ENCODE measurements at regions not wholly inside any gene's neighbourhood (a gene's known extent, or its start where the extent isn't known, plus 50 kb on each side); places are given as distances from the start of the nearest gene placed in this dataset.

DNA sequence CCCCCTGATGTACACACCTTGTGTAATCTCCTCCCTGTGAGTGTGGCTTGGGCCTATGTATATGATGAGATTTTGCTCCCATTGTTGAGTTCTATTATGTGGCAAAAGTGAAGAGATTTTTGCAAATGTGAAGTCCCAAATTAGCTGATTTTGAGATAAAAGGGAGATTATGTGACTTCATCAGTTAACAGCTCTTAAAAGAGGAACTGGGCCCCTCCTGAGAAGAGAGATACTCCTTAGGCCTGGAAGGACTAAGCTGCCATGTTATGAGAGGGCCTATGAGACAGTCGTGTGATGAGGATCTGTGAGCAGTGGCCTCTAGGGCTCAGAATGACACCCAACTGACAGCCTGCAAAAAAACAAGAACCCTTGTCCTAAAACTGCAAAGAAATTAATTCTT lies 93.4 kb downstream of the OR5AK2 start:
- 86% methylated on average over 1 of the region's 1 CpG for WGBS
- Histone ChIP-seq H3K4me3 (no peak overlapping the region), H3K9me3 (no peaks in the 10 kb centered on the region), H3K27ac (no peak overlapping the region), H3K36me3 (no peaks in the 10 kb centered on the region), H3K4me1 (no peaks in the 10 kb centered on the region), H3K27me3 (no peaks in the 10 kb centered on the region)
- no peak for TF ChIP-seq POLR2A (IDR thresholded peaks at IDR 0.05)
- TF ChIP-seq, protein P1, sequence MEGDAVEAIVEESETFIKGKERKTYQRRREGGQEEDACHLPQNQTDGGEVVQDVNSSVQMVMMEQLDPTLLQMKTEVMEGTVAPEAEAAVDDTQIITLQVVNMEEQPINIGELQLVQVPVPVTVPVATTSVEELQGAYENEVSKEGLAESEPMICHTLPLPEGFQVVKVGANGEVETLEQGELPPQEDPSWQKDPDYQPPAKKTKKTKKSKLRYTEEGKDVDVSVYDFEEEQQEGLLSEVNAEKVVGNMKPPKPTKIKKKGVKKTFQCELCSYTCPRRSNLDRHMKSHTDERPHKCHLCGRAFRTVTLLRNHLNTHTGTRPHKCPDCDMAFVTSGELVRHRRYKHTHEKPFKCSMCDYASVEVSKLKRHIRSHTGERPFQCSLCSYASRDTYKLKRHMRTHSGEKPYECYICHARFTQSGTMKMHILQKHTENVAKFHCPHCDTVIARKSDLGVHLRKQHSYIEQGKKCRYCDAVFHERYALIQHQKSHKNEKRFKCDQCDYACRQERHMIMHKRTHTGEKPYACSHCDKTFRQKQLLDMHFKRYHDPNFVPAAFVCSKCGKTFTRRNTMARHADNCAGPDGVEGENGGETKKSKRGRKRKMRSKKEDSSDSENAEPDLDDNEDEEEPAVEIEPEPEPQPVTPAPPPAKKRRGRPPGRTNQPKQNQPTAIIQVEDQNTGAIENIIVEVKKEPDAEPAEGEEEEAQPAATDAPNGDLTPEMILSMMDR (IDR thresholded peaks at IDR 0.05): no peak
- no peak for TF ChIP-seq POLR2AphosphoS5 (IDR thresholded peaks at IDR 0.05)
- no peak for TF ChIP-seq EP300 (IDR thresholded peaks at IDR 0.05)
- no peak for DNase-seq (ENCODE audit: low spot score in 2 of 2)

DNA sequence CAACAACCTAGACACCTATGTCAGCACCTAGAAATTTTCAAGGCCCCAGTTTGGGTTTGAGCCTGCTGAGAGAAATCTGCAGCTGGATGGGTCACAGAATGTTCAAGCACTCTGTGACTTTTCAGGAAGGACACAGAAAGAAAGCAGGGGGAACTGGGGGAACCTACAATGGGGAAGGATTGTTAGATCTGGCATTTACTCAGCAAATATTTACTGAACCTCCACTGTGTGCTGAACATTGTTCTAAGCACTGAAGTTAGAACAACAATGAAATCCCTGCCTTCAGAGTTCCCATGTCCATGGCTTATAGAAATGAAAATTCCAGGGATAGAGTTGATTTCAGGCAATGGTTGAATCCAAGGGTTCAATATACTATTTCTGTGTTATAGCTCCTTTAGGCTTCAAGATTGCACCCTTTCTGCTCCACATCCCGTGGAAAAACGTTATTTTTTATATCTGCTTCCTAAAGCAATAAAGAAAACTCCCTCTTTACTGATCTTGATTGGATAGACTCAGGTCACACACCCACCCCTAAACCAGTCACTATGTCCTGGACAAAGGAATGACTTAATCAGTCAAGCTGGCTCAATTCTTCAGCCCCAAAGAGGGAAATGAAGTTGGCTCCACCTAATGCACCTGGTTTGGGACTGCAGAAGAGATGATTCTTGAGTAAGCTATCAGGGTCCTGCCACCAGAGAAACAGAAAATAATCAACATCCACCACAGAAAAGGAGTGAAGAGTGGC lies 95.1 kb downstream of the OR5AK2 start:
- Histone ChIP-seq H3K36me3 (no peaks in the 10 kb centered on the region), H3K27me3 (no peaks in the 10 kb centered on the region), H3K9me3 (no peaks in the 10 kb centered on the region), H3K4me1 (no peaks in the 10 kb centered on the region), H3K4me3 (no peak overlapping the region), H3K27ac (no peak overlapping the region)
- TF ChIP-seq POLR2A (IDR thresholded peaks at IDR 0.05): no peak
- no peak for TF ChIP-seq POLR2AphosphoS5 (IDR thresholded peaks at IDR 0.05)
- TF ChIP-seq, protein P1 (IDR thresholded peaks at IDR 0.05): no peak
- no peak for TF ChIP-seq EP300 (IDR thresholded peaks at IDR 0.05)
- 74% methylated on average over 2 of the region's 2 CpGs for WGBS
- no peak for DNase-seq (ENCODE audit: low spot score in 2 of 2)

GRCh38 chr11:57085611-57086010 lies 96.1 kb upstream of the LRRC55 start:
- no peaks in the 10 kb centered on the region for H3K4me1 ChIP-seq
- TF ChIP-seq EP300 (IDR thresholded peaks at IDR 0.05) (no peak), POLR2AphosphoS5 (IDR thresholded peaks at IDR 0.05) (no peak), POLR2A (IDR thresholded peaks at IDR 0.05) (no peak)
- TF ChIP-seq, protein P1 (IDR thresholded peaks at IDR 0.05): no peak
- no peak for DNase-seq (ENCODE audit: low spot score in 2 of 2)
- H3K27ac ChIP-seq: no peak overlapping the region
- 53% methylated on average over 1 of the region's 1 CpG for WGBS
- H3K4me3 ChIP-seq: no peak overlapping the region
- H3K27me3 ChIP-seq: no peaks in the 10 kb centered on the region
- no peaks in the 10 kb centered on the region for H3K36me3 ChIP-seq
- H3K9me3 ChIP-seq: no peaks in the 10 kb centered on the region

GRCh38 chr11:57087991-57088390 lies 93.8 kb upstream of the LRRC55 start:
- no peaks in the 10 kb centered on the region for H3K9me3 ChIP-seq
- TF ChIP-seq, protein P1 (IDR thresholded peaks at IDR 0.05): no peak
- TF ChIP-seq POLR2A (IDR thresholded peaks at IDR 0.05) (no peak), POLR2AphosphoS5 (IDR thresholded peaks at IDR 0.05) (no peak), EP300 (IDR thresholded peaks at IDR 0.05) (no peak)

GRCh38 chr11:57092028-57092698 lies 89.6 kb upstream of the LRRC55 start:
- H3K9me3 ChIP-seq: no peaks in the 10 kb centered on the region
- H3K4me3 ChIP-seq: no peak overlapping the region
- no peaks in the 10 kb centered on the region for H3K27me3 ChIP-seq
- no peaks in the 10 kb centered on the region for H3K36me3 ChIP-seq
- TF ChIP-seq POLR2AphosphoS5 (IDR thresholded peaks at IDR 0.05) (no peak), EP300 (IDR thresholded peaks at IDR 0.05) (no peak), POLR2A (IDR thresholded peaks at IDR 0.05) (no peak)
- TF ChIP-seq, protein P1 (IDR thresholded peaks at IDR 0.05): no peak
- no peak overlapping the region for H3K27ac ChIP-seq
- H3K4me1 ChIP-seq: no peaks in the 10 kb centered on the region
- 92% methylated on average over 8 of the region's 9 CpGs for WGBS
- no peak for DNase-seq (ENCODE audit: low spot score in 2 of 2)

More at GRCh38 chr11:57087991-57088390, 93.8 kb upstream of the LRRC55 start:
- H3K36me3 ChIP-seq: no peaks in the 10 kb centered on the region
- no peaks in the 10 kb centered on the region for H3K4me1 ChIP-seq
- no peaks in the 10 kb centered on the region for H3K27me3 ChIP-seq
- no peak for DNase-seq (ENCODE audit: low spot score in 2 of 2)
- 50% methylated on average over 1 of the region's 1 CpG for WGBS
- H3K4me3 ChIP-seq: no peak overlapping the region
- no peak overlapping the region for H3K27ac ChIP-seq

Measured in suprapubic skin (tissue), 4 donors.